Lung (tissue), 11 donors: ENCODE measurements at regions not wholly inside any gene's neighbourhood (a gene's known extent, or its start where the extent isn't known, plus 50 kb on each side); places are given as distances from the start of the nearest gene placed in this dataset.

Experiments used
- ATAC-seq: fragments of 200-7000 bp; cut with Tn5 transposase; one replicate; pipeline ENCODE4 v1.9.1; 2020; ENCODE audit warnings: moderate number of reproducible peaks; ENCODE audit not compliant: insufficient read depth, low FRiP score
- DNase-seq, 3 donors: peaks; one replicate each; pipeline ENCODE4 v3.0.0-alpha.2; 2013 to 2017
- H3K27ac ChIP-seq, 2 donors: one replicate each; pipeline ENCODE4 v1.5.1; 2013; ENCODE audit warnings: mild to moderate bottlenecking in 2 of 2, moderate library complexity in 2 of 2, control low read depth in 1 of 2, inconsistent platforms in 1 of 2, low read depth in 1 of 2, low read length in 1 of 2
- H3K27me3 ChIP-seq, 3 donors: one replicate each; pipeline ENCODE4 v1.5.1; 2013; ENCODE audit warnings: low read length in 2 of 3; ENCODE audit not compliant: control insufficient read depth in 3 of 3, insufficient read depth in 3 of 3
- H3K36me3 ChIP-seq, 4 donors: one replicate each; pipeline ENCODE4 v1.5.1; 2013; ENCODE audit warnings: low read length in 4 of 4, mild to moderate bottlenecking in 1 of 4, moderate library complexity in 1 of 4; ENCODE audit not compliant: control insufficient read depth in 4 of 4, insufficient read depth in 4 of 4
- H3K4me1 ChIP-seq, 5 donors: one replicate each; pipeline ENCODE4 v1.5.1; 2013; ENCODE audit warnings: low read length in 5 of 5, mild to moderate bottlenecking in 2 of 5, moderate library complexity in 1 of 5; ENCODE audit not compliant: control insufficient read depth in 5 of 5, insufficient read depth in 5 of 5
- H3K4me3 ChIP-seq: one replicate; pipeline ENCODE4 v1.5.1; 2013; ENCODE audit warnings: mild to moderate bottlenecking, control low read depth, moderate library complexity
- H3K9ac ChIP-seq, 2 donors: one replicate each; pipeline ENCODE4 v1.5.1; 2013; ENCODE audit warnings: low read length in 2 of 2, control low read depth in 1 of 2; ENCODE audit not compliant: insufficient read depth in 1 of 2
- H3K9me3 ChIP-seq, 4 donors: one replicate each; pipeline ENCODE4 v1.5.1; 2013; ENCODE audit warnings: low read length in 3 of 4, mild to moderate bottlenecking in 1 of 4, moderate library complexity in 1 of 4; ENCODE audit not compliant: control insufficient read depth in 4 of 4, insufficient read depth in 3 of 4
- WGBS, 2 donors: extraction: QIAGEN DNeasy Blood & Tissue Kit; methylation state at CpG; one replicate each; pipeline ENCODE4 v1.1.7; 2013; 5-methylcytosine and 5-hydroxymethylcytosine counted together
- TF ChIP-seq, protein P1 (sequence below): IDR thresholded peaks from 2 replicates; pipeline ENCODE4 v1.5.1; 2012; ENCODE audit warnings: mild to moderate bottlenecking; ENCODE audit errors: control extremely low read depth, extremely low read depth
- donor health status: control.
- donor health status: control.
- donor health status: Bipolar disorder and iron deficiency.
- donor health status: healthy.
- donor health status: DM: yes; HTN: yes; CAD: no.

DNA sequence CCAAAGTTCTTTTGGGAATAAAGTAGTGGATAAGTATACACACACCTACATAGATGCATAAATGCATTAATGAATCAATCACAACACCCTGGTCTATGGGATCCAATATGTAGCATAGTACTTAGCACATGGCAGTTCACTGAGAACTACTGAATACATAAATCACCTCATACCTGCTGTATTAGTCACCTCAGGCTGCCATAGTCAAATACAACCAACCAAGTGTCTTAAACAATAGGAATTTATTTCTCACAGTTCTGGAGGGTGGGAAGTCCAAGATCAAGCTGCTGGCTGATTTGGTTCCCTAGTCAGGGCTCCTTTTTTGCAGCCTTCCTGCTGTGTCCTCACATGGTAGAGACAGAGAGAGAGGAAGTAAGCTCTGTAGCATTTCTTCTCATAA is 228.2 kb downstream of the NHLRC3 start:
- H3K9me3 ChIP-seq, result no peaks in the 10 kb centered on the region
- no peak overlapping the region for H3K4me3 ChIP-seq
- H3K27ac ChIP-seq, result no peak overlapping the region
- DNase-seq (no peak), ATAC-seq (no peak)
- no peak overlapping the region for H3K9ac ChIP-seq
- TF ChIP-seq, protein P1, sequence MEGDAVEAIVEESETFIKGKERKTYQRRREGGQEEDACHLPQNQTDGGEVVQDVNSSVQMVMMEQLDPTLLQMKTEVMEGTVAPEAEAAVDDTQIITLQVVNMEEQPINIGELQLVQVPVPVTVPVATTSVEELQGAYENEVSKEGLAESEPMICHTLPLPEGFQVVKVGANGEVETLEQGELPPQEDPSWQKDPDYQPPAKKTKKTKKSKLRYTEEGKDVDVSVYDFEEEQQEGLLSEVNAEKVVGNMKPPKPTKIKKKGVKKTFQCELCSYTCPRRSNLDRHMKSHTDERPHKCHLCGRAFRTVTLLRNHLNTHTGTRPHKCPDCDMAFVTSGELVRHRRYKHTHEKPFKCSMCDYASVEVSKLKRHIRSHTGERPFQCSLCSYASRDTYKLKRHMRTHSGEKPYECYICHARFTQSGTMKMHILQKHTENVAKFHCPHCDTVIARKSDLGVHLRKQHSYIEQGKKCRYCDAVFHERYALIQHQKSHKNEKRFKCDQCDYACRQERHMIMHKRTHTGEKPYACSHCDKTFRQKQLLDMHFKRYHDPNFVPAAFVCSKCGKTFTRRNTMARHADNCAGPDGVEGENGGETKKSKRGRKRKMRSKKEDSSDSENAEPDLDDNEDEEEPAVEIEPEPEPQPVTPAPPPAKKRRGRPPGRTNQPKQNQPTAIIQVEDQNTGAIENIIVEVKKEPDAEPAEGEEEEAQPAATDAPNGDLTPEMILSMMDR, result no peak
- no peaks in the 10 kb centered on the region for H3K27me3 ChIP-seq
- peaks cover 0 to 18% (median 4%) of the 10 kb centered on the region in 5 donors for H3K4me1 ChIP-seq
- peaks cover 0 to 4% (median 0%) of the 10 kb centered on the region in 4 donors for H3K36me3 ChIP-seq

DNA sequence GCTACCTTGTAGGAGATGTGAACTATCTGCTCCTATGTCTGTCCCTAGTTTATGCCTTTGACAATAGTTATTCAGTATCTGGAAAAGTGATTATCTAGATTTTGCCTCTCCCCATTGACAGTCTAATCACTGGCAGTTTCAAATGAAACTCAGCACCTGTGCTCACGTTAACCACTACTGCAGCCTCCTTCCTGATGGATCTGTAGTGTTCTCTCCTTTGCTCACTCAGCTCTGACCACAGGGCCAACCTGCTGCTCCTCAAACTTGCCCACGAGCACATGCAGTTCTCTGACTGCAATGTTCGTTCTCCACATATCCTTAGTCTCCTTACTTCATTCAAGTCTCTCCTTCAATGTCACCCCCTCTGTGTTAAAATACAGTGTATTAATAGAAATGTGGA is 230.1 kb downstream of the NHLRC3 start:
- DNase-seq (no peak), ATAC-seq (no peak)
- Histone ChIP-seq H3K4me3 (no peak overlapping the region), H3K9me3 (no peaks in the 10 kb centered on the region), H3K27ac (no peak overlapping the region), H3K27me3 (no peaks in the 10 kb centered on the region), H3K36me3 (peaks cover 0 to 4% (median 0%) of the 10 kb centered on the region in 4 donors), H3K4me1 (peaks cover 0 to 5% (median 0%) of the 10 kb centered on the region in 5 donors), H3K9ac (no peak overlapping the region)
- TF ChIP-seq, protein P1, result no peak
- WGBS, 2 donors, result 93% methylated on average over 3 of the region's 3 CpGs

DNA sequence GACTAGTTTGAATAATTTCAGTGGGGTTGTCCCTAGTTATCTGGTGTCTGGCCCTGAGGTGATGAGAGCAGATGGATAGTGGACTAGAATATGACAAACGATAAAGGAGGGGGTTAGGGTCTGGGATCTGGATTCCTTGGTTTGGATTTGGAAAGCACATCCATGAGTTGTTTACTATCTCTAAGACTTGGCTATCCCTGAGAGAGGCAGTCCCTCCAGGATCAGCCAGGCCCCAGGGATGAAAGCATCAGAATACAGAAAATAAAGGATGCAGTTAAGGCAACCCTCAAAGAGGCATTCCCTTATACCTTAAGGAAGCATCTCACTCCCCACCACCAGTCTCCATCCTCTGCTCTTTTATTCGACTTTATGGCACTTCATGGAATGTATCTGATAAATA is 230.7 kb downstream of the NHLRC3 start:
- DNase-seq, result no peak
- Histone ChIP-seq H3K4me3 (no peak overlapping the region), H3K27ac (no peak overlapping the region), H3K27me3 (no peaks in the 10 kb centered on the region), H3K36me3 (peaks cover 0 to 4% (median 0%) of the 10 kb centered on the region in 4 donors), H3K9ac (no peak overlapping the region), H3K9me3 (no peaks in the 10 kb centered on the region), H3K4me1 (peaks cover 0 to 2% (median 0%) of the 10 kb centered on the region in 5 donors)
- WGBS, 2 donors, result 82 to 86% methylated on average over 2 of the region's 2 CpGs
- no peak for ATAC-seq
- TF ChIP-seq, protein P1, result no peak

DNA sequence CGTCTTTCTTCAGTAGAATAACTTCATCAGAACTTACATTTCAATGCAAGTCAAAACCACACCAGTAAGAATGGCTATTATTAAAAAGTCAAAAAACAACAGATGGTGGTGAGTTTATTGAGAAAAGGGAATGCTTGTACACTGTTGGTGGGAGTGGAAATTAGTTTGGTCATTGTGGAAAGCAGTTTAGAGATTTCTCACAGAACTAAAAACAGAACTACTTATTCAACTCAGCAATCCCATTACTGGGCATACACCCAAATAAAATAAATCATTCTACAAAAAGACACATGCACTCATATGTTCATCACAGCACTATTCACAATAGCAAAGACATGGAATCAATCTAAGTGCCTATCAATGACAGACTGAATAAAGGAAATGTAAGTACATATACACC is 231.2 kb downstream of the NHLRC3 start:
- no peaks in the 10 kb centered on the region for H3K27me3 ChIP-seq
- TF ChIP-seq, protein P1, result no peak
- no peaks in the 10 kb centered on the region for H3K9me3 ChIP-seq
- peaks cover 0 to 4% (median 0%) of the 10 kb centered on the region in 4 donors for H3K36me3 ChIP-seq
- WGBS, 2 donors, result 78 to 93% methylated on average over 1 of the region's 1 CpG
- no peak overlapping the region for H3K9ac ChIP-seq
- DNase-seq, result no peak
- H3K4me1 ChIP-seq, result peaks cover 0 to 2% (median 0%) of the 10 kb centered on the region in 5 donors
- no peak overlapping the region for H3K4me3 ChIP-seq
- no peak for ATAC-seq
- no peak overlapping the region for H3K27ac ChIP-seq
